ENCODE measurements at regions not wholly inside any gene's neighbourhood (a gene's known extent, or its start where the extent isn't known, plus 50 kb on each side); places are given as distances from the start of the nearest gene placed in this dataset.

DNA sequence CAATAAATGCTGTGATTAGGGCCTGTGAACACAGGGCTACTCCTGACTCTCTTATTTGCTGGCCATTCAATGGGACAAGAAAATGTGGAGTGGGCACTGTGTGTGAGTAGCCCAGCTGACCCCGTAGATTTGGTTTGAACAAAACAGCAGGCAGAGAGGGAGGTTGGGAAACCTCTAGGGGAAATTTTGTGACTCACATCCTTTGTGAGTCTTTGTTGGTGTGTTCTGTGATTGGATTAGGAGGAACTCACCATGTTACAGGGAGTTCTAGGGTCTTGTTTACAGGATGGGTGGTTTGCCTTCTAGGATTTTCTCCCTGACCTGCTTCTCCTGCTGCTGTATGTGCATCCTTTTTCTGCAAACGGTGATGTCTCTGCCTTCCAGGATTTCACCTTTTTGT is 128.3 kb upstream of the MKI67 start:
- Histone ChIP-seq H3K4me2 (ENCODE audit: low read length) (no peak overlapping the region), H3K9me3 (ENCODE audit: control insufficient read depth in 1 of 2, insufficient read depth in 1 of 2, low read depth in 1 of 2, low read length in 2 of 2) (no peaks in the 10 kb centered on the region), H3K4me1 (ENCODE audit: control insufficient read depth in 1 of 2, insufficient read depth in 2 of 2, low read length in 2 of 2) (no peaks in the 10 kb centered on the region), H3K36me3 (ENCODE audit: control insufficient read depth in 1 of 2, insufficient read depth in 2 of 2, low read length in 2 of 2) (no peaks in the 10 kb centered on the region), H3K9ac (ENCODE audit: low read length) (no peak overlapping the region), H3K27ac (ENCODE audit: low read depth, low read length) (no peak overlapping the region), H3K27me3 (ENCODE audit: insufficient read depth, low read length) (peaks cover 88% of the 10 kb centered on the region), H3K79me2 (ENCODE audit: insufficient read depth, low read length) (no peaks in the 10 kb centered on the region), H4K20me1 (ENCODE audit: insufficient read depth) (no peaks in the 10 kb centered on the region), H3K4me3 (replicated peaks in 1 of 2; ENCODE audit: low read depth in 1 of 2, low read length in 2 of 2) (no peak overlapping the region), H3K9me2 (ENCODE audit: insufficient read depth) (no peaks in the 10 kb centered on the region), H2AFZ (ENCODE audit: low read depth, low read length, poor library complexity, severe bottlenecking) (no peak overlapping the region)
- no peak for TF ChIP-seq CEBPB (IDR thresholded peaks at IDR 0.05; ENCODE audit: low read depth)
- TF ChIP-seq POLR2A (IDR thresholded peaks at IDR 0.05; ENCODE audit: borderline replicate concordance, extremely low read depth, insufficient read depth, insufficient read length), result no peak
- TF ChIP-seq, protein P1, sequence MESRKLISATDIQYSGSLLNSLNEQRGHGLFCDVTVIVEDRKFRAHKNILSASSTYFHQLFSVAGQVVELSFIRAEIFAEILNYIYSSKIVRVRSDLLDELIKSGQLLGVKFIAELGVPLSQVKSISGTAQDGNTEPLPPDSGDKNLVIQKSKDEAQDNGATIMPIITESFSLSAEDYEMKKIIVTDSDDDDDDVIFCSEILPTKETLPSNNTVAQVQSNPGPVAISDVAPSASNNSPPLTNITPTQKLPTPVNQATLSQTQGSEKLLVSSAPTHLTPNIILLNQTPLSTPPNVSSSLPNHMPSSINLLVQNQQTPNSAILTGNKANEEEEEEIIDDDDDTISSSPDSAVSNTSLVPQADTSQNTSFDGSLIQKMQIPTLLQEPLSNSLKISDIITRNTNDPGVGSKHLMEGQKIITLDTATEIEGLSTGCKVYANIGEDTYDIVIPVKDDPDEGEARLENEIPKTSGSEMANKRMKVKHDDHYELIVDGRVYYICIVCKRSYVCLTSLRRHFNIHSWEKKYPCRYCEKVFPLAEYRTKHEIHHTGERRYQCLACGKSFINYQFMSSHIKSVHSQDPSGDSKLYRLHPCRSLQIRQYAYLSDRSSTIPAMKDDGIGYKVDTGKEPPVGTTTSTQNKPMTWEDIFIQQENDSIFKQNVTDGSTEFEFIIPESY (IDR thresholded peaks at IDR 0.05; ENCODE audit: extremely low read depth, insufficient replicate concordance, low read length), result no peak
- TF ChIP-seq, protein P2, sequence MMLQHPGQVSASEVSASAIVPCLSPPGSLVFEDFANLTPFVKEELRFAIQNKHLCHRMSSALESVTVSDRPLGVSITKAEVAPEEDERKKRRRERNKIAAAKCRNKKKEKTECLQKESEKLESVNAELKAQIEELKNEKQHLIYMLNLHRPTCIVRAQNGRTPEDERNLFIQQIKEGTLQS (IDR thresholded peaks at IDR 0.05), result no peak
- TF ChIP-seq EZH2phosphoT487 (IDR thresholded peaks at IDR 0.05; ENCODE audit: borderline replicate concordance), result no peak
- no peak for TF ChIP-seq ZNF274 (IDR thresholded peaks at IDR 0.05; ENCODE audit: low read depth, low read length)
- ChIA-PET CTCF (interaction anchor here (0.8 kb wide), 1 partner anchor 13 kb away, joined by 3 read pairs; no protein-coding TSS in a partner anchor), POLR2A (no interaction called here), RAD21 (ENCODE audit: low non-redundant PET in 1 of 2, low total read pairs in 2 of 2, uncharacterized antibody in 2 of 2, unreplicated experiment in 2 of 2) (no interaction called here)
- no TSS peak for BruUV-seq (replicated peaks)
- DNase-seq (ENCODE audit: low read depth, low spot score), result no peak
- ATAC-seq, result no peak
- intact Hi-C loops (cut with micrococcal nuclease), result loop anchor here (1.0 kb wide), 1 partner anchor 41 kb away; no protein-coding TSS in a partner anchor

DNA sequence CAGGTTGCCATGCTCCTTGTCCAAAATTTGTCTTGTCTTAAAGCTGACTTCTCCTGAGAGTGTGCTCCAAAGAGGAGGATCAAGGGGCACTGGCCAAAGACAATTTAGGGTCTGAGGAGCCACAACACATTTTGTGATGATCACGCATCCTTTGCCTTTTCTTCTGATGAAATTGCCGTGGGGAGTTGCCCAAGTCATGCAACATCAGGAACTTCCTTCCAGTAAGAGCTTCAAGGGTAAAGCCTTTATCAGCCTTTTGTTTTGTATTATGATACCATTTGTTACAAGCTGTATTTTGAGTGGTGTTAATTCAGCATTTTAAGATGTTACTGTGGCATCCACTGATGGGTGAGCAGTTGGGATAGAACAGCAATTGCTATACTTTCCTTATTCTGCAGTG is 131.2 kb upstream of the MKI67 start:
- ChIA-PET RAD21 (ENCODE audit: low non-redundant PET in 1 of 2, low total read pairs in 2 of 2, uncharacterized antibody in 2 of 2, unreplicated experiment in 2 of 2) (no interaction called here), POLR2A (no interaction called here), CTCF (no interaction called here)
- Histone ChIP-seq H3K4me1 (ENCODE audit: control insufficient read depth in 1 of 2, insufficient read depth in 2 of 2, low read length in 2 of 2) (no peaks in the 10 kb centered on the region), H3K27me3 (ENCODE audit: insufficient read depth, low read length) (peaks cover 89% of the 10 kb centered on the region), H3K4me2 (ENCODE audit: low read length) (no peak overlapping the region), H3K27ac (ENCODE audit: low read depth, low read length) (no peak overlapping the region), H3K79me2 (ENCODE audit: insufficient read depth, low read length) (no peaks in the 10 kb centered on the region), H3K9me3 (ENCODE audit: control insufficient read depth in 1 of 2, insufficient read depth in 1 of 2, low read depth in 1 of 2, low read length in 2 of 2) (no peaks in the 10 kb centered on the region), H3K36me3 (ENCODE audit: control insufficient read depth in 1 of 2, insufficient read depth in 2 of 2, low read length in 2 of 2) (no peaks in the 10 kb centered on the region), H3K9me2 (ENCODE audit: insufficient read depth) (no peaks in the 10 kb centered on the region), H3K9ac (ENCODE audit: low read length) (no peak overlapping the region), H4K20me1 (ENCODE audit: insufficient read depth) (no peaks in the 10 kb centered on the region), H3K4me3 (replicated peaks in 1 of 2; ENCODE audit: low read depth in 1 of 2, low read length in 2 of 2) (no peak overlapping the region), H2AFZ (ENCODE audit: low read depth, low read length, poor library complexity, severe bottlenecking) (no peak overlapping the region)
- TF ChIP-seq SIN3A (IDR thresholded peaks at IDR 0.05; ENCODE audit: low read depth), result no peak
- no peak for TF ChIP-seq RAD21 (IDR thresholded peaks at IDR 0.05; ENCODE audit: low read depth)
- TF ChIP-seq SRF (IDR thresholded peaks at IDR 0.05; ENCODE audit: low read depth), result no peak
- TF ChIP-seq EZH2 (IDR thresholded peaks at IDR 0.05), result no peak
- ATAC-seq, result no peak
- no TSS peak for BruUV-seq (replicated peaks)
- no peak for DNase-seq (ENCODE audit: low read depth, low spot score)
- intact Hi-C loops (cut with micrococcal nuclease), result no loop called here
